GM19438 (cell line): ENCODE measurements at regions not wholly inside any gene's neighbourhood (a gene's known extent, or its start where the extent isn't known, plus 50 kb on each side); places are given as distances from the start of the nearest gene placed in this dataset.
"Not testable (repeated sequence)": the region's sequence is repeated elsewhere in the genome, so short reads cannot be mapped to it uniquely, and the experiment has no call there.

Experiments used
- ATAC-seq: cut with Tn5 transposase; IDR thresholded peaks from one replicate; pipeline ENCODE4 v1.9.1; 2021; ENCODE audit warnings: low read depth; ENCODE audit not compliant: unreplicated experiment

- no peak for ATAC-seq
Observed at GRCh38 chr2:136715146-136715545, 50.2 kb upstream of the THSD7B start.

GRCh38 chr2:136714452-136714951 lies 50.8 kb upstream of the THSD7B start:
- ATAC-seq = no peak

GRCh38 chr2:136713739-136714138 lies 51.6 kb upstream of the THSD7B start:
- ATAC-seq = no peak

DNA sequence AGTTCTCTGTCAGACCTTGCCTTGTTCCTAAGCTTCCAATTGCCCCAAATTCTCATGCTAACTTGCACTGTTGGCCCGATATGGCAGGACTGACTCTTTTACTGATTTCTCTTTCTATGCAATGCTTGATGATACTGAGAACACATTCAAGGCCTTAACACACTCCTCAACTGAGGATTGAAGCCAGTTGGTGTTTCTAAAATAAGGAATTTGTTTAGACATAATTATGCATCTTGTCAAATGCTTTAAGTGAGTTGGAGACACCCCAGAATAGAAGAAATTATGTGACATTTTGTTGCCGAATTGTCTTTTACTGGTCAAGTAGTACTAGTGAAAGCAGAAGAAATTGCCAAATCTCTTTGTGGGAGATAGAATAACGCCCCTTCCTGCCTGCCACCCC lies 60.0 kb upstream of the THSD7B start:
- no peak for ATAC-seq

DNA sequence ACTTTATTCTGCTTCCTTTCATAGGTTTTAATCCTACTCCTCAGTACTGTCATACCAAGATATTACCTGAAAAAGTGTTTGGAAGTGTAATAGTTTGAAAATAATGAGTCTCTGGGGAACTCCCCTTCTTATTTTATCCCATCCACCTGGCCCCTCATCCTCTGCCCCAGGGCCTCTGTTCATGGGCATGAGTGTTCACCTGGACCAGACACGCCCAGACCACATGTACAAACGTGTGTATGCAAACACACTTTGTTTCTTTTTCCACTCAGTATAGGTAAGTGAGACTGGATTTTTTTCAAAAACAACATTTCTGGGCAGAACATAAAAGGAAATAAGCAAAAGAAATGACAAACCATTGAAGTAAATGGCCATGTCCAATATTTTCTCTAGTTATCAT lies 62.1 kb upstream of the THSD7B start:
- ATAC-seq = no peak

- no peak for ATAC-seq
Observed at GRCh38 chr2:136696438-136696837, 68.9 kb upstream of the THSD7B start.

- ATAC-seq = no peak
Observed at GRCh38 chr2:136693966-136694365, 71.4 kb upstream of the THSD7B start.

DNA sequence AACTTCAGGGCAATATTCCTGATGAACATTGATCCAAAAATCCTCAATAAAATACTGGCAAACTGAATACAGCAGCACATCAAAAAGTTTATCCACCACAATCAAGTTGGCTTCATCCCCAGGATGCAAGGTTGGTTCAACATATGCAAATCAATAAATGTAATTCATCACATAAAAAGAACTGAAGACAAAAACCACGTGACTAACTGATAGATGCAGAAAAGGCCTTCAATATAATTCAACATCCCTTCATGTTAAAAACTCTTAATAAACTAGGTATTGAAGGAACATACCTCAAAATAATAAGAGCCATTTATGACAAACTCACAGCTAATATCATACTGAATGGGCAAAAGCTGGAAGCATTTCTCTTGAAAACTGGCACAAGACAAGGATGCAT lies 85.3 kb upstream of the THSD7B start:
- ATAC-seq = not testable (repeated sequence)

DNA sequence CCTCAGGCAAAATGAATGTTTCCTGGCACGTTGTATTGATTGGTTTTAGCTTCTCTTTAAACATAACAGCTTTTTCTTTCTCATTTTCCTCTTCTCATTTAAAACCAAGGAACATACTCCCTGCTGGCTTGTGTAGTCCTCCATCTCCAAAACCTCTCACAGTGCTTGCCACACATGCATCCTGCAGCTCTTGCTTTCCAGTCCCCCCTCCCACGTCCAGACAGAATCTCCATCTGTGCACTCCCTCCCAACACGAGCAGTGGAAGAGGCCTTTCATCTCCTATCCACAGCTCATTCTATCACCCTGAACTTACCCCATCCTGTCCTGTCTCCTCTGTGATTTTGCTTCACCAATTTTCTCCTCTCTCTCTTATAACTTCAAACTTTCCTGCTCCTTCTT lies 99.6 kb upstream of the THSD7B start:
- ATAC-seq = no peak

- ATAC-seq = no peak
Observed at GRCh38 chr2:136664713-136665405, 100.5 kb upstream of the THSD7B start.

DNA sequence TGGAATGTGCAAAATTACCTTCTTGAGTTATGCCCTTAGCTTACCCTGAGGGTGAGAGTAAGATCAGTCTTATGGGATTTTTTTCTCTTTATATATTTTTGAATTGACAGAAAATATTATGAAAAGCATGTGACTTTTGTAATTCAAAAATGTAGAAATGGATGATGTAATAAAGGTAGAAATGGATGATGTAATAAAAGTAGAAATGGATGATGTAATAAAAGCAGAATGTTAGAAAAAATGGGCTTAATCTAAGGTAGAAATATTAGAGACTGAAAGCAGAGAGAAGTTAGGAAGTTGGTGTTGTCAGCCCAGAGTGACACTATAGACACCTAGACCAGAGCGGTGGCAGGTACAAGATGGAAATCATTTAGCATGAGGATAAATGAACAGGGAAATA lies 107.1 kb upstream of the THSD7B start:
- no peak for ATAC-seq

GRCh38 chr2:136653861-136654260 lies 111.5 kb upstream of the THSD7B start:
- ATAC-seq = no peak

DNA sequence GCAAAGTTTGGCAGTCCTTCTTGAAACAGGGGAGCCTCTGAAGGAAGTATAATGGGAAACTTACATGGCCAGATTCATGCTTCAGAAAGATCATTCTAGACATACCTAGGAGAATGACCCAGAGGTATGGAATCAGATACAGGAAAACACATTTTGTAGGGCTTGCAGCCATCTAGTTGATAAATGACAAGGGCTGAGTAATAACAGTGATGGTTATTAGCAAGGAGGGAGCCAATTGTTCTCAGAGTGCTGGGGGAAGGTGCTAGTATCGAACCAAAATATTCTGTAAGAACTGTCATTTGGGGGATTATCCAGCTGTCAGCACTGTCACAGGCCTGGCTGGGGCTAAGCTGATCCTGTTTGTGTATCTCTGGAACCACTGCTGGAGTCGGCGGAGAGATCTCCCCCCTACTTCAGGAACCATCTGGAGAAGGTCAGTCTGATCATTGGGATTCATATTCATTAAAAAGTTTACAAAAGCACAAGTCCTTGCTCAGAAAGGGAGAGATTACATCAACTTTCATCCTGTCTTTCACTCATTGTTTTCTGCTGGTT lies 113.8 kb upstream of the THSD7B start:
- ATAC-seq = no peak

- no peak for ATAC-seq
Observed at GRCh38 chr2:136647039-136647438, 118.3 kb upstream of the THSD7B start.

GRCh38 chr2:136645236-136645828 lies 120.0 kb upstream of the THSD7B start:
- no peak for ATAC-seq

DNA sequence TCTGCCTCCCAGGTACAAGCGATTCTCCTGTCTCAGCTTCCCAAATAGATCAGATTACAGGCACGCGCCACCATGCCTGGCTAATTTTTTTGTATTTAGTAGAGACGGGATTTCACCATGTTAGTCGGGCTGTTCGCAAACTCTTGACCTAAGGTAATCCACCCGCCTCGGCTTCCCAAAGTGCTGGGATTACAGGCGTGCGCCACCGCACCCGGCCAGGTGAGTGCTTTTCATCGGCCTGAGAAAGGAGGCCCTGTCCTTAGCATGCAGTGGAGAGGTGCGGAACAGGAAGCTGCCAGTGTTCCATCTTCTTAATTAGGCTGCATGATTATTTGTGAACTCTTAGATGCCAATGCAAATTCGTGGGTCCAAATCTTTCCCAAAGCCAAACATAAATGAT lies 125.7 kb upstream of the THSD7B start:
- no peak for ATAC-seq

DNA sequence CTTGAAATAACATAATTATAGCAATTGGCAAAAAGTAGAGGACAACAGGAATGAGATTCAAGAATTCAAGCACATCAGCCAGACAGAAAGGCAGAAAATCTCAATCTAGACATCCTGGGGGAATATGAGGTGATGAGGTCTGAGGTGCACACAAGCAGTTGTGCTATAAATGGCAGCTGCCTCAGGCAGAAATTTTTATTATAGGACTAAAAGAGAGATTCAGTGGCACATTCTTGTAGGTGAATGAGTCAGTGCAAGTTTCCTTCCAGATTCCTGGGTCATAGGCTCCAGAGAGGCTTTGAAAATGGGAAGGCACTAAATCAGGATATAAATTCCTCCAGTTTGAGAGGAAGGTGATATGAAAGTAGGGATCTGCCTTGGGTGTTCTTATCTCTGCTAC lies 127.2 kb upstream of the THSD7B start:
- no peak for ATAC-seq

DNA sequence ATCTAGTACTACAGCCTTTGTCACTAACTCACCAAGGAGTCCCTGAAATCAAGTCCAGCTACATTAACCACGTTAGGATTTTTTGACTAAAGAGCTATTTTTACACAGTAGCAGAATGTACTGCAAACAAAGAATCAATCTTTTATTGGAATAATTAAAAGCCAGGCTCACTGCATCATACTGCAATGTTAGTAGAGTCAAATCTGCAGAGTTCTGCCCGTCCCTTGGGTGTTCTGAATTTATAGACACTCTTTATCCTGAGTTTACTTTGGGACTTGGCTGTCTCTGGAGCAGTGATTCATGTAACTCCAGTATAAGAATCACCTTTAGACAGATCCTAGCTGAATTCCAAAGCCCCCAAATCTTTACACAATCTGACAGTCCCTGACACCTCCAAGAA lies 127.9 kb upstream of the THSD7B start:
- no peak for ATAC-seq

DNA sequence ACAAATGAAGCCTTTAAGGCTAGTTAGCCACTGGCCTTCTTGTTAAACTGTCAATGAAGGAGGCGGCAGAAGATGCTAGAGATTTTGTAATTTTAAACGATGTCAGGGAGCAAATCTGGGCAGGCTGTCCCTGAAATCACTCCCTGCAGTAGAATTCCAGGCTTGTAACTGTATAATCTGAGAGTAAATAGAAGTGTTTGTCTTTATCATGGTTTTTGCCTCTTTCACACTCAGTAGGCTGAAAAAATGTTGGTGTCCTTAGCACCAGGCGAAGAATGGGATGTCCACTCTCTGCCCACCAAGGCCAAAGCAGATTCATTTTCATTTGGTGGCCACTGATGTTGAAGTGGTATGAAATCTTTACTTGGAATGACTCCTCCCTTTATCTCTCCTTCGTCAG lies 136.9 kb upstream of the THSD7B start:
- no peak for ATAC-seq

GRCh38 chr2:136613096-136613495 lies 152.2 kb upstream of the THSD7B start:
- no peak for ATAC-seq

- no peak for ATAC-seq
Observed at GRCh38 chr2:136612079-136612478, 153.3 kb upstream of the THSD7B start.

GRCh38 chr2:136611451-136611850 lies 153.9 kb upstream of the THSD7B start:
- ATAC-seq = no peak
